Smooth muscle cell (in vitro differentiated cells): ENCODE measurements at regions not wholly inside any gene's neighbourhood (a gene's known extent, or its start where the extent isn't known, plus 50 kb on each side); places are given as distances from the start of the nearest gene placed in this dataset.

Experiments used
- DNase-seq: peaks from one replicate; lab custom pipeline; 2025; ENCODE audit not compliant: unreplicated experiment; lab: John Stamatoyannopoulos, UW
- H2AFZ ChIP-seq: fragments of 200-600 bp; sonication (generic); 2 replicates; pipeline ENCODE4 v1.6.0; 2016; ENCODE audit warnings: antibody characterized with exemption, low read depth, mild to moderate bottlenecking
- H3F3A ChIP-seq: fragments of 200-600 bp; sonication (generic); 2 replicates; pipeline ENCODE4 v1.6.0; 2017; ENCODE audit warnings: antibody characterized with exemption, low read depth
- H3K27ac ChIP-seq: fragments of 200-600 bp; sonication (generic); 2 replicates; pipeline ENCODE4 v1.5.1; 2016; ENCODE audit warnings: low read depth, mild to moderate bottlenecking
- H3K27me3 ChIP-seq: fragments of 200-600 bp; sonication (generic); 2 replicates; pipeline ENCODE4 v1.6.1; 2016; ENCODE audit warnings: low read depth, mild to moderate bottlenecking
- H3K36me3 ChIP-seq: fragments of 200-600 bp; sonication (generic); 2 replicates; pipeline ENCODE4 v1.5.1; 2016; ENCODE audit warnings: low read depth
- H3K4me1 ChIP-seq: fragments of 200-600 bp; sonication (generic); 2 replicates; pipeline ENCODE4 v1.5.1; 2016; ENCODE audit warnings: low read depth
- H3K4me2 ChIP-seq: fragments of 200-600 bp; sonication (generic); 2 replicates; pipeline ENCODE4 v1.6.0; 2016; ENCODE audit warnings: mild to moderate bottlenecking
- H3K4me3 ChIP-seq: fragments of 200-600 bp; sonication (generic); 2 replicates; pipeline ENCODE4 v1.5.1; 2016; ENCODE audit warnings: mild to moderate bottlenecking
- H3K79me2 ChIP-seq: fragments of 200-600 bp; sonication (generic); 2 replicates; pipeline ENCODE4 v1.6.0; 2016; ENCODE audit warnings: low read depth, mild to moderate bottlenecking
- H3K9ac ChIP-seq: fragments of 200-600 bp; sonication (generic); 2 replicates; pipeline ENCODE4 v1.6.0; 2016; ENCODE audit warnings: low read depth
- H3K9me3 ChIP-seq: fragments of 200-600 bp; sonication (generic); replicated peaks from 2 replicates; pipeline ENCODE4 v1.5.1; 2016; ENCODE audit warnings: low read depth
- H4K20me1 ChIP-seq: fragments of 200-600 bp; sonication (generic); 2 replicates; pipeline ENCODE4 v1.6.0; 2016; ENCODE audit warnings: low read depth
- WGBS: methylation state at CpG from one replicate; pipeline ENCODE4 v1.1.7; 2016; ENCODE audit warnings: low lambda C conversion rate; 5-methylcytosine and 5-hydroxymethylcytosine counted together
- TF ChIP-seq, protein P1 (sequence below): fragments of 200-600 bp; sonication (generic); IDR thresholded peaks from 2 replicates; pipeline ENCODE4 v1.5.1; 2017; ENCODE audit warnings: borderline replicate concordance, mild to moderate bottlenecking, antibody characterized with exemption; ENCODE audit not compliant: insufficient read depth, poor library complexity, severe bottlenecking

GRCh38 chr5:126348855-126349635 is 74.2 kb upstream of the GRAMD2B start:
- H3K36me3 ChIP-seq = no peaks in the 10 kb centered on the region
- H4K20me1 ChIP-seq = no peaks in the 10 kb centered on the region
- H3K9ac ChIP-seq = no peak overlapping the region
- H3K4me3 ChIP-seq = no peak overlapping the region
- H3F3A ChIP-seq = no peaks in the 10 kb centered on the region
- TF ChIP-seq, protein P1, sequence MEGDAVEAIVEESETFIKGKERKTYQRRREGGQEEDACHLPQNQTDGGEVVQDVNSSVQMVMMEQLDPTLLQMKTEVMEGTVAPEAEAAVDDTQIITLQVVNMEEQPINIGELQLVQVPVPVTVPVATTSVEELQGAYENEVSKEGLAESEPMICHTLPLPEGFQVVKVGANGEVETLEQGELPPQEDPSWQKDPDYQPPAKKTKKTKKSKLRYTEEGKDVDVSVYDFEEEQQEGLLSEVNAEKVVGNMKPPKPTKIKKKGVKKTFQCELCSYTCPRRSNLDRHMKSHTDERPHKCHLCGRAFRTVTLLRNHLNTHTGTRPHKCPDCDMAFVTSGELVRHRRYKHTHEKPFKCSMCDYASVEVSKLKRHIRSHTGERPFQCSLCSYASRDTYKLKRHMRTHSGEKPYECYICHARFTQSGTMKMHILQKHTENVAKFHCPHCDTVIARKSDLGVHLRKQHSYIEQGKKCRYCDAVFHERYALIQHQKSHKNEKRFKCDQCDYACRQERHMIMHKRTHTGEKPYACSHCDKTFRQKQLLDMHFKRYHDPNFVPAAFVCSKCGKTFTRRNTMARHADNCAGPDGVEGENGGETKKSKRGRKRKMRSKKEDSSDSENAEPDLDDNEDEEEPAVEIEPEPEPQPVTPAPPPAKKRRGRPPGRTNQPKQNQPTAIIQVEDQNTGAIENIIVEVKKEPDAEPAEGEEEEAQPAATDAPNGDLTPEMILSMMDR = no peak
- no peak for DNase-seq
- H3K79me2 ChIP-seq = no peaks in the 10 kb centered on the region
- no peak overlapping the region for H2AFZ ChIP-seq
- H3K9me3 ChIP-seq = no peaks in the 10 kb centered on the region
- H3K4me1 ChIP-seq = peaks cover 34% of the 10 kb centered on the region
- WGBS = 61% methylated on average over 3 of the region's 3 CpGs
- no peaks in the 10 kb centered on the region for H3K27me3 ChIP-seq
- no peak overlapping the region for H3K27ac ChIP-seq
- no peak overlapping the region for H3K4me2 ChIP-seq

DNA sequence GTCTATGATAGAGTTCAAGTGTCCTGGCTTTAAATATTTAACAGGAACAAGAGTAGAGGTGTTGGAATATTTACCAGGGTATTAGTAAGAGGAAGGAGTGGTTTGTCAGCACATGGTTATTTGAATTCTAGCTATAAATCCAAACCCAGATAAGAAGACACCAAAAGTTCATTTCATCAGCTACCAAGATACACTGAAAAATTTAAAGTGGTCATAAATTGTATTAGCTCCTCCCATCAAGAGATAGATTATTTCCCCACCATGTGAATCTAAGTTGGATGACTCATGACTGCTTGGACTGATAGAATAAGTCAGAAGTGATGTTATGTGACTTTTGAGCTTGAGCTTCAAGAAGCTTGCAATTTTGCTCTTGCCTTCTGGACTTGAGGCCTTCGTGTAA is 72.1 kb upstream of the GRAMD2B start:
- H3F3A ChIP-seq = no peaks in the 10 kb centered on the region
- no peaks in the 10 kb centered on the region for H3K9me3 ChIP-seq
- peak overlapping the region; percentile 27 for H3K4me2 ChIP-seq
- H3K9ac ChIP-seq = no peak overlapping the region
- H3K36me3 ChIP-seq = no peaks in the 10 kb centered on the region
- no peak overlapping the region for H3K4me3 ChIP-seq
- H4K20me1 ChIP-seq = no peaks in the 10 kb centered on the region
- peaks cover 44% of the 10 kb centered on the region for H3K4me1 ChIP-seq
- WGBS = 33% methylated on average over 1 of the region's 1 CpG
- no peaks in the 10 kb centered on the region for H3K27me3 ChIP-seq
- H3K79me2 ChIP-seq = no peaks in the 10 kb centered on the region
- H2AFZ ChIP-seq = no peak overlapping the region
- DNase-seq = no peak
- TF ChIP-seq, protein P1 = no peak
- H3K27ac ChIP-seq = peak overlapping the region; percentile 49

DNA sequence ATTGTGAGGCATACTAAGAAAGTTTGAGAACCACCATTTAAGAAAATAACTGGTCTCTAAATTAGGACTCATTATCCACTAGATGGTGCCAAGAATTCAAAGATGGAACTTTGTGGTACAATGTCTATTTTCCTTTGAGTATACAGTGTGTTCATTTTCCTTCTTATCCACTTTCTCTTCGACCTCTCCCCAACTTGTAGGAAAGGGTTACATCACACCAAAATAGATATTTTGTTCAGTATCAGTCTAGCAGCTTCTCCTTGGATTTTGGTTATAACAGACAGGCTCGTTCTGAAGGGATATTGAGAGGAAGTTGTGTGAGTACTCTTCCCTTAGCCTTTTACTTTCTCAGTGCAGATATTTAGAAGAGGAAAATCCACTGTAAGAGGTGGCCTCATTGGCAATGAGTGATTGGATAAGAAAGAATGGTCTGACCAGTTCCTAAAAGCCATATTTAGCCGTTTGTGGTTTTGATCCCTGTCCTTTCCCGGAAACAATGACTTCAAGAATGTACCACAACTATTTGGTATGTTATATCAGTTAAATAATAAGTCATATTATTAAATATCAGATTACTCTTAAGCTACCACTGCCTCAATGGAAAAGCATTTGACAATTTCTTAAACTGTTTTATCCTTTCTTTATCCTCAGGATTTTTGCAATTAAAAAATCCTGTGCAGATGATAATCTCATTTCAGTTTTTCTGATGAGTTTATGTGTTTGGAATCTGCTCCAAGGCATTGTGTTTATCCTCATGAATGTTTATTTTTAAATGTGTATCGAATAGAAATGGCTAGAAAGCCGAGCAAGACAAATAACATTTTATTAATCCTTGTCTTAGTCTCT is 69.0 kb upstream of the GRAMD2B start:
- H3F3A ChIP-seq = no peaks in the 10 kb centered on the region
- WGBS = 12% methylated on average over 6 of the region's 6 CpGs
- H3K4me2 ChIP-seq = peak overlapping the region; percentile 81
- H3K36me3 ChIP-seq = no peaks in the 10 kb centered on the region
- H3K27me3 ChIP-seq = no peaks in the 10 kb centered on the region
- no peaks in the 10 kb centered on the region for H3K79me2 ChIP-seq
- DNase-seq = no peak
- H3K4me1 ChIP-seq = peaks cover 38% of the 10 kb centered on the region
- no peaks in the 10 kb centered on the region for H3K9me3 ChIP-seq
- peak overlapping the region; percentile 88 for H3K27ac ChIP-seq
- TF ChIP-seq, protein P1 = peak; percentile 55
- no peaks in the 10 kb centered on the region for H4K20me1 ChIP-seq
- H3K9ac ChIP-seq = peak overlapping the region; percentile 76
- H2AFZ ChIP-seq = peak overlapping the region; percentile 37
- peak overlapping the region; percentile 33 for H3K4me3 ChIP-seq
